ENCODE measurements at regions not wholly inside any gene's neighbourhood (a gene's known extent, or its start where the extent isn't known, plus 50 kb on each side); places are given as distances from the start of the nearest gene placed in this dataset.

DNA sequence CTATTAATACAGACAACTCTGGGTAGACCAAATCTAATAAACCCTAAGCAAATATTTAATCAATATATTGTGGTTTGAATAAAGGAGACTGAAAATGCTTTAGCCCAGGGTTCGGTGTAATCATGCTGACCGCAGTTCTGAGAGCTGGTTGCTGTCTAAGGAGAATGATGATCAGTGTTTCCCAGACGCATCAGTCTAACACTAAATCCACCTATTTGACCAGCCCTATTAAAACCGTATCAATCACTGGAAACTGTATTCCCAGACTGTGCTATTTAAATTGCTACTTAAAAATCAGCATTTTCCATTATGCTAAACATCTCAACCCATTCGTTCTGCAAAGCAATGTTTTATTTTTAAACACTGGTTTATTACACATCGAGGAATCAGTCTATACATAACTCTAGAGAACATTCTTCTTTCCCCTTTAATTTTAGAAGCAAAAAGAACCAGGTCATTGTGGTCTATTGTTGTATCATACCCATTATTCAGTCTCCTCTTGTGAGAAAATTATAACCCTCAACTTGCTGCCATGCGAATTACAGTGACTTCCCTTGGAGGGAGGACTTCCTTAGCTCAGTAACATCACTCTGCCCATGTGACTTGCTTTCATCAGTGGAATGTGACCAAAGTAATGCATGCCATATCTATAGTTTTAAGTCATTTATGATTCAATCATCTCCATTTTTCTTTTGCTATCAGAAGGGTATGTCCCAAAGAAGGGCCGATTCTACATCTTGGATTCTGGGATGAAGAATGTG is 515.2 kb upstream of the JAG1 start:
- no peak overlapping the region for H3K27ac Mint-ChIP-seq
- H3K36me3 Mint-ChIP-seq: peaks cover 3% of the 10 kb centered on the region
- H3K4me3 Mint-ChIP-seq: no peak overlapping the region
- TF ChIP-seq, protein P1, sequence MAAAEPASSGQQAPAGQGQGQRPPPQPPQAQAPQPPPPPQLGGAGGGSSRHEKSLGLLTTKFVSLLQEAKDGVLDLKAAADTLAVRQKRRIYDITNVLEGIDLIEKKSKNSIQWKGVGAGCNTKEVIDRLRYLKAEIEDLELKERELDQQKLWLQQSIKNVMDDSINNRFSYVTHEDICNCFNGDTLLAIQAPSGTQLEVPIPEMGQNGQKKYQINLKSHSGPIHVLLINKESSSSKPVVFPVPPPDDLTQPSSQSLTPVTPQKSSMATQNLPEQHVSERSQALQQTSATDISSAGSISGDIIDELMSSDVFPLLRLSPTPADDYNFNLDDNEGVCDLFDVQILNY (CRISPR knock-in tag; IDR thresholded peaks at IDR 0.05): no peak
- no peak for TF ChIP-seq SOX15 (CRISPR knock-in tag; IDR thresholded peaks at IDR 0.05)
- TF ChIP-seq, protein P2, sequence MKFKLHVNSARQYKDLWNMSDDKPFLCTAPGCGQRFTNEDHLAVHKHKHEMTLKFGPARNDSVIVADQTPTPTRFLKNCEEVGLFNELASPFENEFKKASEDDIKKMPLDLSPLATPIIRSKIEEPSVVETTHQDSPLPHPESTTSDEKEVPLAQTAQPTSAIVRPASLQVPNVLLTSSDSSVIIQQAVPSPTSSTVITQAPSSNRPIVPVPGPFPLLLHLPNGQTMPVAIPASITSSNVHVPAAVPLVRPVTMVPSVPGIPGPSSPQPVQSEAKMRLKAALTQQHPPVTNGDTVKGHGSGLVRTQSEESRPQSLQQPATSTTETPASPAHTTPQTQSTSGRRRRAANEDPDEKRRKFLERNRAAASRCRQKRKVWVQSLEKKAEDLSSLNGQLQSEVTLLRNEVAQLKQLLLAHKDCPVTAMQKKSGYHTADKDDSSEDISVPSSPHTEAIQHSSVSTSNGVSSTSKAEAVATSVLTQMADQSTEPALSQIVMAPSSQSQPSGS (CRISPR knock-in tag; IDR thresholded peaks at IDR 0.05; ENCODE audit: borderline replicate concordance, low read depth): no peak
- TF ChIP-seq HMGA2 (CRISPR knock-in tag; IDR thresholded peaks at IDR 0.05): no peak
- POLR2A ChIA-PET: no interaction called here
- no peaks in the 10 kb centered on the region for H3K27me3 Mint-ChIP-seq (ENCODE audit: low read depth)
- CTCF ChIA-PET: interaction anchor here (1.6 kb wide), 1 partner anchor 16 kb away, joined by 8 read pairs; no protein-coding TSS in a partner anchor
- peaks cover 14% of the 10 kb centered on the region for H3K9me3 Mint-ChIP-seq
- no peaks in the 10 kb centered on the region for H3K4me1 Mint-ChIP-seq
- DNase-seq (ENCODE audit: low spot score) (no peak), ATAC-seq (no peak)

DNA sequence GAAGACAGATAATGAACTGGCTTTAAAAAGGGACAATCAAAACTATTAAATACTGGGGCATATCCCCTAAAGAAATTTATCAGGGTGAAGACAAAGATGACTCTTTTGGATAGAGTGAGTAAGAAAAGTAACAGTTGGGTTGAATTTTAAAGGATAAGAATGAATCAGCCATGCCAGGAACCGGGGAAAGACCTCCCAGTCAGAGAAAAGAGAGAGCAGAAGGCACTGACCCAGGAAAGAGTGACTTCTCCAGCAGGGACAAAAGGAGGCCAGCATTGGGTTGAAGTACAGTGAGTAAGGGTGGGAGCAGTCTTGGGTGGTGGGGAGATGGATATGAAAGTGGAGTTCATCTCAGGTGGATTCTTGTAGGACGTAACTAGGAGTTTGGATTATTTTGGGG is 516.9 kb upstream of the JAG1 start:
- no peak for ATAC-seq
- H3K36me3 Mint-ChIP-seq: peaks cover 3% of the 10 kb centered on the region
- H3K9me3 Mint-ChIP-seq: peaks cover 4% of the 10 kb centered on the region
- H3K4me1 Mint-ChIP-seq: no peaks in the 10 kb centered on the region
- DNase-seq (ENCODE audit: low spot score): no peak
- no peak overlapping the region for H3K4me3 Mint-ChIP-seq
- H3K27me3 Mint-ChIP-seq (ENCODE audit: low read depth): no peaks in the 10 kb centered on the region
- CTCF ChIA-PET: no interaction called here
- POLR2A ChIA-PET: no interaction called here
- no peak overlapping the region for H3K27ac Mint-ChIP-seq
- no peak for TF ChIP-seq ZNF671 (CRISPR knock-in tag; IDR thresholded peaks at IDR 0.05)

DNA sequence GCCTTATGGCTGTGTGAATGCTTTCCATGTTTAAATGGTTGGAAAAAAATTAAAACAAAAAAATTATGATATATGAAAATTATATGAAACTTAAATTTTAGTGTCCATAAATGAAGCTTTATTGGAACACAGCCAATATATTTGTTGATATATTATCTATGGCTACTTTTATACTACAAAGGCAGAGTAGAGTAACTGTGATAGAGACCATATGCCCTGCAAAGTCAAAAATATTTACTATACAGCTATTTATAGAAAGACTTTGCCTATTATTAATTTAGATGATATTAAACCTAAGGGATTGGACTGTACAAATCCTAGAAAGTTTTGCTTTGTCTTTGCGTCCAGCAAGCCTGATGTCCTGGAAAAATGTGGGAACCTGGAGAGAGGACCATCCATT is 518.3 kb upstream of the JAG1 start:
- no peak overlapping the region for H3K4me3 Mint-ChIP-seq
- ChIA-PET POLR2A (no interaction called here), CTCF (interaction anchor here (1.7 kb wide), 1 partner anchor 14 kb away, joined by 5 read pairs; no protein-coding TSS in a partner anchor)
- H3K9me3 Mint-ChIP-seq: no peaks in the 10 kb centered on the region
- no peak for DNase-seq (ENCODE audit: low spot score)
- no peaks in the 10 kb centered on the region for H3K27me3 Mint-ChIP-seq (ENCODE audit: low read depth)
- H3K36me3 Mint-ChIP-seq: no peaks in the 10 kb centered on the region
- no peak for ATAC-seq
- no peaks in the 10 kb centered on the region for H3K4me1 Mint-ChIP-seq
- H3K27ac Mint-ChIP-seq: no peak overlapping the region
- TF ChIP-seq KAT7 (CRISPR knock-in tag; IDR thresholded peaks at IDR 0.05; ENCODE audit: borderline replicate concordance): no peak

DNA sequence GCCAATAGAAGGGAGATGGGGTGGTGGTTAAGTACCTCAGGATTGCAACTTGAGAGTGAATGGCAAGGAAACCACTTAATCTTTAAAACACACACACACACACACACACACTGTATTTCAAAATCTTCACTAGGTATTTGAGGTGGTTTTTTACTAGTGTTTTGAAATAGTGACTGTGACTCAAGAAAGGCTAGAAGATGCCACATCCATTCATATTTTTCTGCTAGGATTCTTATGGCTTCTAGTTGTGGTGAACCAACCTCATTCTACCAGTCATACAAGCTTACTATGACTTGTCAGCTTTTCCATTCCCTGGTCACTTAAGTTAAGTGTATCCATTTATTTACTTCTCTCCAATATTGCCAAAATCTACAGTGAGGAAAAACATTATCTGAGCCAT is 519.4 kb upstream of the JAG1 start:
- DNase-seq (ENCODE audit: low spot score) (no peak), ATAC-seq (no peak)
- CTCF ChIA-PET: interaction anchor here (1.7 kb wide), 1 partner anchor 12 kb away, joined by 5 read pairs; no protein-coding TSS in a partner anchor
- no peaks in the 10 kb centered on the region for H3K27me3 Mint-ChIP-seq (ENCODE audit: low read depth)
- TF ChIP-seq NFYB (CRISPR knock-in tag; conservative IDR thresholded peaks at IDR 0.05; ENCODE audit: low read depth): no peak
- TF ChIP-seq, protein P3, sequence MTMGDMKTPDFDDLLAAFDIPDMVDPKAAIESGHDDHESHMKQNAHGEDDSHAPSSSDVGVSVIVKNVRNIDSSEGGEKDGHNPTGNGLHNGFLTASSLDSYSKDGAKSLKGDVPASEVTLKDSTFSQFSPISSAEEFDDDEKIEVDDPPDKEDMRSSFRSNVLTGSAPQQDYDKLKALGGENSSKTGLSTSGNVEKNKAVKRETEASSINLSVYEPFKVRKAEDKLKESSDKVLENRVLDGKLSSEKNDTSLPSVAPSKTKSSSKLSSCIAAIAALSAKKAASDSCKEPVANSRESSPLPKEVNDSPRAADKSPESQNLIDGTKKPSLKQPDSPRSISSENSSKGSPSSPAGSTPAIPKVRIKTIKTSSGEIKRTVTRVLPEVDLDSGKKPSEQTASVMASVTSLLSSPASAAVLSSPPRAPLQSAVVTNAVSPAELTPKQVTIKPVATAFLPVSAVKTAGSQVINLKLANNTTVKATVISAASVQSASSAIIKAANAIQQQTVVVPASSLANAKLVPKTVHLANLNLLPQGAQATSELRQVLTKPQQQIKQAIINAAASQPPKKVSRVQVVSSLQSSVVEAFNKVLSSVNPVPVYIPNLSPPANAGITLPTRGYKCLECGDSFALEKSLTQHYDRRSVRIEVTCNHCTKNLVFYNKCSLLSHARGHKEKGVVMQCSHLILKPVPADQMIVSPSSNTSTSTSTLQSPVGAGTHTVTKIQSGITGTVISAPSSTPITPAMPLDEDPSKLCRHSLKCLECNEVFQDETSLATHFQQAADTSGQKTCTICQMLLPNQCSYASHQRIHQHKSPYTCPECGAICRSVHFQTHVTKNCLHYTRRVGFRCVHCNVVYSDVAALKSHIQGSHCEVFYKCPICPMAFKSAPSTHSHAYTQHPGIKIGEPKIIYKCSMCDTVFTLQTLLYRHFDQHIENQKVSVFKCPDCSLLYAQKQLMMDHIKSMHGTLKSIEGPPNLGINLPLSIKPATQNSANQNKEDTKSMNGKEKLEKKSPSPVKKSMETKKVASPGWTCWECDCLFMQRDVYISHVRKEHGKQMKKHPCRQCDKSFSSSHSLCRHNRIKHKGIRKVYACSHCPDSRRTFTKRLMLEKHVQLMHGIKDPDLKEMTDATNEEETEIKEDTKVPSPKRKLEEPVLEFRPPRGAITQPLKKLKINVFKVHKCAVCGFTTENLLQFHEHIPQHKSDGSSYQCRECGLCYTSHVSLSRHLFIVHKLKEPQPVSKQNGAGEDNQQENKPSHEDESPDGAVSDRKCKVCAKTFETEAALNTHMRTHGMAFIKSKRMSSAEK (CRISPR knock-in tag; IDR thresholded peaks at IDR 0.05; ENCODE audit: borderline replicate concordance): no peak
- no peak for TF ChIP-seq ETV6 (CRISPR knock-in tag; IDR thresholded peaks at IDR 0.05)
- TF ChIP-seq, protein P4, sequence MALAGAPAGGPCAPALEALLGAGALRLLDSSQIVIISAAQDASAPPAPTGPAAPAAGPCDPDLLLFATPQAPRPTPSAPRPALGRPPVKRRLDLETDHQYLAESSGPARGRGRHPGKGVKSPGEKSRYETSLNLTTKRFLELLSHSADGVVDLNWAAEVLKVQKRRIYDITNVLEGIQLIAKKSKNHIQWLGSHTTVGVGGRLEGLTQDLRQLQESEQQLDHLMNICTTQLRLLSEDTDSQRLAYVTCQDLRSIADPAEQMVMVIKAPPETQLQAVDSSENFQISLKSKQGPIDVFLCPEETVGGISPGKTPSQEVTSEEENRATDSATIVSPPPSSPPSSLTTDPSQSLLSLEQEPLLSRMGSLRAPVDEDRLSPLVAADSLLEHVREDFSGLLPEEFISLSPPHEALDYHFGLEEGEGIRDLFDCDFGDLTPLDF (CRISPR knock-in tag; IDR thresholded peaks at IDR 0.05): no peak
- no peak for TF ChIP-seq ZNF423 (CRISPR knock-in tag; IDR thresholded peaks at IDR 0.05)
- TF ChIP-seq, protein P5, sequence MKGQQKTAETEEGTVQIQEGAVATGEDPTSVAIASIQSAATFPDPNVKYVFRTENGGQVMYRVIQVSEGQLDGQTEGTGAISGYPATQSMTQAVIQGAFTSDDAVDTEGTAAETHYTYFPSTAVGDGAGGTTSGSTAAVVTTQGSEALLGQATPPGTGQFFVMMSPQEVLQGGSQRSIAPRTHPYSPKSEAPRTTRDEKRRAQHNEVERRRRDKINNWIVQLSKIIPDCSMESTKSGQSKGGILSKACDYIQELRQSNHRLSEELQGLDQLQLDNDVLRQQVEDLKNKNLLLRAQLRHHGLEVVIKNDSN (CRISPR knock-in tag; IDR thresholded peaks at IDR 0.05): no peak
- TF ChIP-seq NR1H2 (CRISPR knock-in tag; IDR thresholded peaks at IDR 0.05): no peak
- TF ChIP-seq, protein P6, sequence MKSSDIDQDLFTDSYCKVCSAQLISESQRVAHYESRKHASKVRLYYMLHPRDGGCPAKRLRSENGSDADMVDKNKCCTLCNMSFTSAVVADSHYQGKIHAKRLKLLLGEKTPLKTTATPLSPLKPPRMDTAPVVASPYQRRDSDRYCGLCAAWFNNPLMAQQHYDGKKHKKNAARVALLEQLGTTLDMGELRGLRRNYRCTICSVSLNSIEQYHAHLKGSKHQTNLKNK (CRISPR knock-in tag; IDR thresholded peaks at IDR 0.05): no peak
- TF ChIP-seq, protein P7, sequence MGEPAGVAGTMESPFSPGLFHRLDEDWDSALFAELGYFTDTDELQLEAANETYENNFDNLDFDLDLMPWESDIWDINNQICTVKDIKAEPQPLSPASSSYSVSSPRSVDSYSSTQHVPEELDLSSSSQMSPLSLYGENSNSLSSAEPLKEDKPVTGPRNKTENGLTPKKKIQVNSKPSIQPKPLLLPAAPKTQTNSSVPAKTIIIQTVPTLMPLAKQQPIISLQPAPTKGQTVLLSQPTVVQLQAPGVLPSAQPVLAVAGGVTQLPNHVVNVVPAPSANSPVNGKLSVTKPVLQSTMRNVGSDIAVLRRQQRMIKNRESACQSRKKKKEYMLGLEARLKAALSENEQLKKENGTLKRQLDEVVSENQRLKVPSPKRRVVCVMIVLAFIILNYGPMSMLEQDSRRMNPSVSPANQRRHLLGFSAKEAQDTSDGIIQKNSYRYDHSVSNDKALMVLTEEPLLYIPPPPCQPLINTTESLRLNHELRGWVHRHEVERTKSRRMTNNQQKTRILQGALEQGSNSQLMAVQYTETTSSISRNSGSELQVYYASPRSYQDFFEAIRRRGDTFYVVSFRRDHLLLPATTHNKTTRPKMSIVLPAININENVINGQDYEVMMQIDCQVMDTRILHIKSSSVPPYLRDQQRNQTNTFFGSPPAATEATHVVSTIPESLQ (CRISPR knock-in tag; IDR thresholded peaks at IDR 0.05): no peak
- POLR2A ChIA-PET: no interaction called here
- no peak overlapping the region for H3K27ac Mint-ChIP-seq
- no peaks in the 10 kb centered on the region for H3K9me3 Mint-ChIP-seq
- no peak overlapping the region for H3K4me3 Mint-ChIP-seq
- no peaks in the 10 kb centered on the region for H3K4me1 Mint-ChIP-seq
- H3K36me3 Mint-ChIP-seq: no peaks in the 10 kb centered on the region
